NCI-H2227 treated with DMSO at 0.1 percent for 48 hours (cell line): ENCODE measurements at regions not wholly inside any gene's neighbourhood (a gene's known extent, or its start where the extent isn't known, plus 50 kb on each side); places are given as distances from the start of the nearest gene placed in this dataset.
"Not testable (repeated sequence)": the region's sequence is repeated elsewhere in the genome, so short reads cannot be mapped to it uniquely, and the experiment has no call there.

Source experiments
- DNase-seq: peaks from one replicate; lab custom pipeline; 2025; lab: John Stamatoyannopoulos, UW

DNA sequence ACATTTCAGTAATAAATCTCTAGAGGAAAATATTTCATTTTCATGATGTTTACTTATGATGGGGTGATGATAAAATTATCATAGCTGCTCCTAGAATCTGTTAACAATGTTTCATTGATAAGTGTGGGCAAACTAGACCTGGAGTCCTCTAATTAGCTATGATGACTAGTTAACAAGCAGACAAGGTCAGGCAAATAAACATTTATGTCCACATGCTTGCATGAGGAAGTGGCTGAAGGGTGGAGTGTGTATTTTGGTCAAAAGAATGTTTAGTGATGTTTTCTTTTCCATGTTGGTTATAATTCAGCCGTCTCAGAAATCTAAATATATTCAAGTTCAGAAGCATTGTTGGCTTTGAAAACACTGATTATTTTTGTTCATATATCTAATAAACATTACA, 99.9 kb upstream of the FN1 start:
- DNase-seq, result no peak

DNA sequence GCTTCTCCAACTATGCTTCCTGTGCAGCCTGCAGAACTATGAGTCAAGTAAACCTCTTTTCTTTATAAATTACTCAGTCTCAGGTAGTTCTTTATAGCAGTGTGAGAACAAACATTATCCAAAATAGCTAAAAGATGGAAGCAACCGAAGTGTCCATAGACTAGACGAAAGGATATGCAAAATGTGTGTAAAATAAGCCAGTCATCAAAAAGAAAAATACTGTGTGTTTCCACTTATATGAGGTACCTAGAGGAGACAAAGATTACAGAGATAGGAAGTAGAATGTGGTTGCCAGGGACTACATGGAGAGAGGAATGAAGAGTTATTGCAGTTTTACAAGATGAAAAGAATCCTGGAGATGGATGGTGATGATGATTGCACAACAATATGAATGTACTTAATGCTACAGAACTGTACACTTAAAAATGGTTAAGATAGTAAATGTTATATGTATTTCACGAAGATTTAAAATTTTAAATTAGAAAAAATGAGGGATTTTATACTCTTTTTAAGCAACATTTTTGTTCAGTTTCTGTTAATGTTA, 99.3 kb upstream of the FN1 start:
- no peak for DNase-seq

DNA sequence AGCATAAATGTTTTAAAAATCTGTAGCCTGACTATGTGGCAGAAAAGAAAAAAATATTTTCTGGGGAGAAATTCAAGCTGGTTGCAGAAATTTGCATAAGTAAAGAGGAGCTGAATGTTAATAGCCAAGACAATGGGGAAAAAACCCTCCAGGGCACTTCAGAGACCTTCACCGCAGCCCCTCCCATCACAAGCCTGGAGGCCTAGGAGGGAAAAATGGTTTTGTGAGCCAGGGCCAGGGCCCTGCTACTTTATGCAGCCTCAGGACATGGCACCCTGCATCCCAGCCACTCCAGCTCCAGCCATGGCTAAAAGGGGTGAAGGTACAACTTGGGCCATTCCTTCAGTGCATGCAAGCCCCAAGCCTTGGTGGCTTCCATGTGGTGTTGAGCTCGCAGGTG, 97.8 kb upstream of the FN1 start:
- DNase-seq, result not testable (repeated sequence)

GRCh38 chr2:215532844-215533243, 97.0 kb upstream of the FN1 start:
- no peak for DNase-seq

DNA sequence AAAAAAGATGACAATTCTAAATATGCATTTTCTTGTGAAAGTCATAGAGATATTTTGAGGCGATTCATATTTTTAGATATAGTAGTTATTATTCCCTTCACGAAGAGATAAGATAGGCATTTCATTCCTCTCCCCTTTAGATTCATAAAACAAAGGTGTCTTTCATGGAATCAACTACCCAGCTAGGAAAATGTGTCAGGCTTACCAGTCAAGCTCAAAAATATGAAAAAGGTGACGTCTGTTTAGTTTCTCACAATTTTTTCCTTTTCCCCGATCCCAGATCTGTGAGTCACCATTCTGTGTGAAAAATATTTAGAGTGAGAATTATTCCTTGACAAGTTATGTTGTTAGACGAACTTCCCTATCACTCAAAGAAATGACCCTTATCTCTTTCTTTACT, 95.4 kb upstream of the FN1 start:
- DNase-seq, result no peak

DNA sequence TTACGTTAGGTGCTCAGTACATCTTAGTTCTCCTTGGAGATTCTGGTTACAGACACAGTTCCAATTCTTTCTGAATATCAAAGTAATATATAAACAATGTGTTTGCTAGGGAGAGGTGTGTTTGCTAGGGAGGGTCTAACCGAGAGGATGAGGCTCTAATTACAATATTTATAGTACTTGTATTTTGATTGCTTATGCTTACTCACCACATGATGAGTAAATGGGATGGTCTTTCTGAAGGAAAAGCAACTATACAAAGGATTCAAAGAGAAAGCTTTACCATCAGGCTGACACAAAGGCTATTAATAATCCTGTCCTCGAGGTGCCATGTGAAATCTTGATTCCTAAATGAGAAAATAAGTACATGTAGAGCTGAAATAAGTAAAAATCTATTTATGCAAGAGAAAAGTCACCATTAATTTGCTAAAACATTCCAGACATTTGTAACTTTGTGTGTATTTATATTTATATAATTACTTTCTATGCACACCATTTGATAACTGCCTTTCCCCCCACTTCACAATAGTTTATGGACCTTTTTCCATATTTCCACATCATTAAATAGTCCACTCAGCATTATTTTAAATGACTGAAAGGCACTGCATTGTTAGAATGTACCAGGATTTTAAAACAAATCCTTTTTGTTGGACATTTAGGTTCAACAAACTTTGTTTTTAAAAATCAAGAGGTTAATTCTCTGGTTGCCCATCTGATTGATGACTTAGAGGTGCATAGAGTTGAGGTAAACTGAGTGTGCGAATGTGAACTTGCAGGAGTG, 94.5 kb upstream of the FN1 start:
- no peak for DNase-seq

- no peak for DNase-seq
Observed at GRCh38 chr2:215529271-215529670, 93.4 kb upstream of the FN1 start.

DNA sequence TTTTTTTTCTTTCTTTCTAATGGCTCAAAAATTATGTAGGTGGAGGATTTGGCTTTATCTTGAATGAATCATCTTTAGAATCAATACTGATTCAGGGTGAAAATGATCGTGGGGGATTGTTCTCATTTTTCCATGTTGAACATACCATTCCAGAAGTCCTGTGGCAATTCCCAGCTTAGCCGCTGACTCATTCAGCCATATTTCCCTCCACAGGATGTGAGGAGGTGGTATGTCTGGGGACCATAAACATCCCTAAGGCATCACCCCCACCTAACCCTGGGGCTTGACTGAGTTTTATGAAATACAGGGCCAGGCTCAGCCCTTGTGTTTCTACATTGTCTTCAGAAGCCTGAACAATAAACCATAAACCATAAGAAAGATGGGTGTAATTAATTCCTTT, 92.7 kb upstream of the FN1 start:
- no peak for DNase-seq

DNA sequence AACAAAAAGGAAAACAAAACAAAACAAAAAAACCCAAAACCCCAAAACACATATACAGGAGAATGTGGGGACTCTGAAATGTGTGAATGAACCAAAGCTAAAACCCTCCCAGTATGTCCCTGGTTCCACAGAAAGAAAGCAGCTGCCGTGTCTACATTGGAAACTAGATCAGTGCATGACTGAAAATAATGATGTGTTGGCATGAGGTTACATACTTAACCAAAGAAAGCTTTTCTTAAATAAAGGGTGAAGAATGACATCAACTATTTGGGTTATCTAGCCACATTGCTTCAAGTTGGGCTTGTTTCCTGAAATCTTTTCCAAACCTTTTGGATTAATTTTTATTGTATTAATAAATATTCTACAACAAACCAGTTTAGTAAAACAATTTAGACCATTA, 91.9 kb upstream of the FN1 start:
- no peak for DNase-seq

DNA sequence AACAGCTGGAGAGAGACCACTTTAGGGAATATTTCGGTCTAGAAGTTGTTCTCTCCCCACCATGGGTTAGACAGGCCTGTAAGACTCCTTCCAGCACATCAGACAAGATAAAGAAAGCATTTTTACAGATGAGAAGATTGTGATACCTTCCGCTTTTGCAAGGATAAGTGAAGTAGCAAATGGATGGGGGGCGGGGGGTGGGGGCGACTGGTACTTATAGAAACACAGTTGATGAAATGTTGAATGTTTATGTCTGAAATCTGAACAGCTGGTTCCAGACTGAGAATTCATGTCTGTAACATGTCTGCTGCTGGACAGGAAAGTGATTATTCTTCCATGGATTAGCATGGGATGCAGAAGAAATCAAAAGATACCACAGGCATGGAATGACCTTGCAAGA, 90.5 kb upstream of the FN1 start:
- no peak for DNase-seq

GRCh38 chr2:215522237-215522636, 86.4 kb upstream of the FN1 start:
- DNase-seq, result no peak

- DNase-seq, result no peak
Observed at GRCh38 chr2:215521031-215521430, 85.2 kb upstream of the FN1 start.

DNA sequence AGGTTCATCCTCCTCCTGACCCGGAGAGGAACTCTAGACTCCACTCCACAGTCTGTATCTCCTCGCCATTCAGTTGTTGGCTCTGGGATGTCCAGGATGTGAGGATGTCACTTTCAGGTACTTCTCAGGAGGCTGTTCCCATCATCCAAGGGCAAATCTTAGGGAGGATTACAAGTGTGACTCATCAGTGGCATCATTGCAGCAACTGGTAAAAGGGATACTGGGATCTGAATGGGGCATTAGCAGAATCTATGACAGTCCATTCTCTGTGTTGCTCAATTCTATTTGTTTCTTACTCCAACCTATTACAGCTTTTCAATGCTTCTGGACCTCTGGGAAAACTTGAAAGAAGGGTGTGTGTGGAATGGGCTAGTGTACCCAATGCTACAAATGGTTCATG, 81.5 kb upstream of the FN1 start:
- no peak for DNase-seq

- no peak for DNase-seq
Observed at GRCh38 chr2:215514516-215514915, 78.6 kb upstream of the FN1 start.

DNA sequence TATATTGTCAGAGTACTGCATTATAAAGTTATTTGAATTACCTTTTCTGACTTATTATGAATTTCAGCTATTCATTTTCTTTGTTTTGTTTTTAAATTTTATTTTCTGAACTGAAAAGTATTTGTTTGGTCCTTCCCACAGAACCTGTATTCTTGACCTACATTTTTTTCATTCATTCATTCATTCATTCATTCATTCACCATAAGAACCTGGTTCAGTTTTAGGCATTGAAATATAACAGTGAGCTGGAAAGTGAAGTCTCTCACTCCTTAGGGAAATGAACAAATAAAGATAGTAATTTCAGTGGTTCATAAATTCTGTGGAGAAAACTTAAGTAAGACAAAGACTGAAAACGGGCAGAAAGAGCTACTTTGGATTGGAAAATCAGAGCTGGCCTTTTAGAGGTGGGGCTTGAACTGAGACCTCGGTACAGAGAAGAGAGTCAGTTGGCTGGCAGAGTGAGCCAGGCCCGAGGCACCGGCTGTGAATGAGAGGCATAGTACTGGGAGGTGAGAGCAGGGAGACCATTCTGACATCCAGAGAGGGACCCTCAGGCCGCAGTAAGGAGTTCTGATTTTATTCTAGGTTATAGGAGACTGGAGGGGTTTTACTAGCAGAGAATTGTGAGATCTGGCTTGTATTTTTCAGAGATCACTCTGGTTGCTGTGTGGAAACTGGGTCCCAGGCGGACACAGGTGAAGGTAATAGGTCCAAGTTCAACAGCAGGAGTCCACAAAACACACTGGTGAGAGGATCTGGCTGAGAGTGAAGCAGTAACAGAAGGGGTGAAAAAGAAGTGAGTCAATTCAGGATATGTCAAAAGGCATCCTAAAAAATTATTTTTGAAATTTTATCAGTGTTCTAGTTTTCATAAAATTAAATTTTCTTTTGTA, 75.8 kb upstream of the FN1 start:
- no peak for DNase-seq

DNA sequence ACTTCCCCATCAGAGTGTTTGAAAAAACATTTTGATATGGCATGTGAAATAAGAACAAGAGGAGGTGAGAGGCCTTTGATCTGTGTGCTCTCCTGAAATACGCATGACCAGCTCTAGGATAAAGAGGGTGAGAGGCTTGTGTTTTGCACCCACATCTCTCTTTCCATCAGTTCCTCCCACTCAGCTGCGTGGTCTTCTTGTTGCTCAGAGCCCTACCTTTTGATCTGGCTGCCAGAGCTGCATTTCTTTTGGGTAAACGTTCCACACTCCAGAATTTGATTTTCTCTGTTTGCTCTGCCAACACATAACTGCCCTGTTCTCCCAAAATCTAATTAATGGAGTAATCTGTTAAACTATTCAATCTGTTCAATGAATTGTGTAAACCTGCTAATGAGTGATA, 72.0 kb upstream of the FN1 start:
- DNase-seq, result no peak

DNA sequence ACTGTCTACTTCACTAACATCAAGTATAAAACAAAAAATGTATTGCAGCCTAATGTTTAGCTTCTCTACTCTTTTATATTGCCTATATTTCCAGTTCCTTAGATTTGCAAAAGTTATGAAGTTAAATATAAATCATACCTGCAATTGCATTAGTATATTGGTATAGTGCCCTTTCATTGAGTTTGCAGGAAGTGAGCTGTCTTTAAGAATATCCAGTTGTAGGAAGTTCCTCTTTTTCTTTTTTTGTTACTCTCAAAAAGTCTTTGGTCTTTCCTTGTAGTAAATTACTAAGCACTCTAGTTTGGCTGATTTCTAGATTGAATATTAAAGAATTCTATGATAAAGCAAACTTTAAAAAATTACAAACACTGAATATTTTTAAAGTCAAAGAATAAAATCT, 71.3 kb upstream of the FN1 start:
- DNase-seq, result no peak

GRCh38 chr2:215506604-215506990, 70.7 kb upstream of the FN1 start:
- DNase-seq, result no peak

GRCh38 chr2:215505044-215505786, 69.3 kb upstream of the FN1 start:
- no peak for DNase-seq

GRCh38 chr2:215504547-215504946, 68.7 kb upstream of the FN1 start:
- DNase-seq, result no peak

DNA sequence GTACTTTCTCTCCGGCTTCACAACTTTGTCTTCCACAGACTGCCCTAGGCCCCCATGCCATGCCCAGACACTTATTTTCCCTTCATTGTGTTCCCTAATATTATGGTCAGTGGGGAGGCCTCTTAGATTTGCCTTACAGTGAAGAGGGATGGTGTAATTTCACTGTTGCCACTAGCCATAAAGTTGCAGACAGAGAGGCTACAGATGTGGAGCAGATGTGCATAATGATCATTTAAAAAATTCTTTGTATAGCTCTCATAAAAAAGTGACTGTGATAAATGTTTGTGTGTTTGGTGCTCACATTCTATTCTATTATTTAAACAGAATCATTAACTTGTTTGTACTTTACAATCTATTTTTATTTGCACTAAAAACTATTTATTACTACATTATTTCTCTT, 67.5 kb upstream of the FN1 start:
- DNase-seq, result no peak

DNA sequence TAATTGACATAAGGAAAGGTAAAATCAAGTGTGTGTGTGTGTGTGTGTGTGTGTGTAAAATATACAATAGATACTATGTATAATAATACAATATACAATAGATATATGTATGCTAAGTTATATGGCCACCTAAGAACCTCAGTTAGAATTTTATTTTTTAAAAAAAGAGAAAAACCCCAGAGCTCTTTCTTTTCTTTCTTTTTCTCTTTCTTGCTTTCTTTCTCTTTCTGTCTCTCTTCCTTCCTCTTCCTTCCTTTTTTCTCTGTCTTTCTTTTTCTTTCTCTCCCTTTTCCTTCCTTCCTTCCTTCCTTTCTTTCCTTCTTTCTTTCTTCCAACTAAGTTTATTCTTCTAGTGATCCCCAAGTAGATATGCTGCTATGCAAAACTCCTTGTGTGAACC, 64.6 kb upstream of the FN1 start:
- no peak for DNase-seq

DNA sequence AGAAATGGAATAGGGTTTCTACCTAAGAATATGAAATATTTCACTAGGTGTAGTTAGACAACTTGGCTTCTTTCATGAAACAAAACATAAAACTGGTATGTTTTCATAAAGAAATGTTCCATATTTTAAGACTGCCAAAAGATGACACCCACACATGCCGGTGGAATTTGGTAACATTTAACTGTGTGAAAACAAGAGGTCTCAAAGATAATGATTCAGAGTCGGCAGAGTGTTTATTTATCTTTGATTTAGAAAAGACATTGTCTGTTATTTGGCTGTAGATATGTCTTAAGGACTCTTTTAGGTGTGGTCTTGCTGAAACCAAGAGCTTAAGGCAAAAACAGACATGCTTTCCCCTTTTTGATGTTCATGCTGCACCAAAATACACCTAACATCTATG, 63.5 kb upstream of the FN1 start:
- no peak for DNase-seq
